Vagina (tissue), 2 donors: ENCODE measurements at regions not wholly inside any gene's neighbourhood (a gene's known extent, or its start where the extent isn't known, plus 50 kb on each side); places are given as distances from the start of the nearest gene placed in this dataset.

Experiments used
- CTCF ChIP-seq, 3 experiments: fragments of 450-650 bp in 2 of 3; fragments of 200-600 bp in 1 of 3; sonication (generic) in 1 of 3; IDR thresholded peaks; one replicate each; pipeline ENCODE4 v1.5.1; 2017 to 2019; ENCODE audit warnings: antibody characterized with exemption in 3 of 3, mild to moderate bottlenecking in 2 of 3, moderate library complexity in 2 of 3
- POLR2A ChIP-seq, 2 donors: fragments of 450-650 bp; IDR thresholded peaks; one replicate each; pipeline ENCODE4 v1.6.1; 2017; ENCODE audit warnings: antibody characterized with exemption in 2 of 2, mild to moderate bottlenecking in 2 of 2, moderate library complexity in 2 of 2

GRCh38 chr10:21169271-21169670, 272.2 kb upstream of the NEBL start:
- TF ChIP-seq CTCF (IDR thresholded peaks at IDR 0.05) (no peak), POLR2A (IDR thresholded peaks at IDR 0.05) (no peak)
